ENCODE measurements at regions not wholly inside any gene's neighbourhood (a gene's known extent, or its start where the extent isn't known, plus 50 kb on each side); places are given as distances from the start of the nearest gene placed in this dataset.

- no peak for DNase-seq (ENCODE audit: low read depth)
- no peak overlapping the region for H3K4me3 ChIP-seq (ENCODE audit: low read depth, low read length)
- TF ChIP-seq MAX (IDR thresholded peaks at IDR 0.05; ENCODE audit: low read depth, low read length) (no peak), CTCF (IDR thresholded peaks at IDR 0.05; ENCODE audit: low read depth, low read length) (no peak), MYC (IDR thresholded peaks at IDR 0.05; ENCODE audit: low read depth, low read length) (no peak), POLR2A (IDR thresholded peaks at IDR 0.05; ENCODE audit: extremely low read depth, insufficient read length) (no peak)
Measured at GRCh38 chr5:110913221-110913620, 158.3 kb upstream of the TSLP start.

GRCh38 chr5:110916381-110917049, 155.0 kb upstream of the TSLP start:
- no peak overlapping the region for H3K4me3 ChIP-seq (ENCODE audit: low read depth, low read length)
- no peak for DNase-seq (ENCODE audit: low read depth)
- TF ChIP-seq CTCF (IDR thresholded peaks at IDR 0.05; ENCODE audit: low read depth, low read length) (no peak), POLR2A (IDR thresholded peaks at IDR 0.05; ENCODE audit: extremely low read depth, insufficient read length) (no peak), MYC (IDR thresholded peaks at IDR 0.05; ENCODE audit: low read depth, low read length) (no peak), MAX (IDR thresholded peaks at IDR 0.05; ENCODE audit: low read depth, low read length) (no peak)

GRCh38 chr5:110917161-110917875, 154.2 kb upstream of the TSLP start:
- TF ChIP-seq CTCF (IDR thresholded peaks at IDR 0.05; ENCODE audit: low read depth, low read length) (no peak), POLR2A (IDR thresholded peaks at IDR 0.05; ENCODE audit: extremely low read depth, insufficient read length) (no peak), MYC (IDR thresholded peaks at IDR 0.05; ENCODE audit: low read depth, low read length) (no peak), MAX (IDR thresholded peaks at IDR 0.05; ENCODE audit: low read depth, low read length) (no peak)
- no peak overlapping the region for H3K4me3 ChIP-seq (ENCODE audit: low read depth, low read length)
- DNase-seq (ENCODE audit: low read depth) = no peak

GRCh38 chr5:110918683-110919082, 152.8 kb upstream of the TSLP start:
- H3K4me3 ChIP-seq (ENCODE audit: low read depth, low read length) = no peak overlapping the region
- no peak for DNase-seq (ENCODE audit: low read depth)
- no peak for TF ChIP-seq CTCF (IDR thresholded peaks at IDR 0.05; ENCODE audit: low read depth, low read length)
- no peak for TF ChIP-seq POLR2A (IDR thresholded peaks at IDR 0.05; ENCODE audit: extremely low read depth, insufficient read length)
- no peak for TF ChIP-seq MAX (IDR thresholded peaks at IDR 0.05; ENCODE audit: low read depth, low read length)
- TF ChIP-seq MYC (IDR thresholded peaks at IDR 0.05; ENCODE audit: low read depth, low read length) = no peak

- H3K4me3 ChIP-seq (ENCODE audit: low read depth, low read length) = no peak overlapping the region
- no peak for DNase-seq (ENCODE audit: low read depth)
- TF ChIP-seq CTCF (IDR thresholded peaks at IDR 0.05; ENCODE audit: low read depth, low read length) = no peak
Measured at GRCh38 chr5:110923971-110924370, 147.5 kb upstream of the TSLP start.

Data from NB4 (cell line).